ENCODE measurements at regions not wholly inside any gene's neighbourhood (a gene's known extent, or its start where the extent isn't known, plus 50 kb on each side); places are given as distances from the start of the nearest gene placed in this dataset.

GRCh38 chr20:20941468-20941889 lies 164.7 kb downstream of the LINC00237 start:
- Histone ChIP-seq H3K36me3 (ENCODE audit: insufficient read depth, low read length) (no peaks in the 10 kb centered on the region), H4K20me1 (ENCODE audit: insufficient read depth, low read length) (no peaks in the 10 kb centered on the region), H3K9me3 (ENCODE audit: low read depth, low read length) (no peaks in the 10 kb centered on the region), H3K4me2 (ENCODE audit: insufficient read depth, low read length) (no peak overlapping the region), H3K79me2 (ENCODE audit: insufficient read depth, low read length) (no peaks in the 10 kb centered on the region), H3K27me3 (ENCODE audit: insufficient read depth, low read length) (no peaks in the 10 kb centered on the region), H3K27ac (ENCODE audit: low read depth, low read length) (no peak overlapping the region), H3K4me3 (ENCODE audit: insufficient read depth, low read length) (no peak overlapping the region), H2AFZ (ENCODE audit: low read length) (no peak overlapping the region), H3K4me1 (ENCODE audit: insufficient read depth, low read length) (no peaks in the 10 kb centered on the region)
- DNase-seq (ENCODE audit: insufficient read length, low spot score, missing footprints), result no peak
- no peak for TF ChIP-seq CTCF (IDR thresholded peaks at IDR 0.05; ENCODE audit: extremely low read depth, low read depth, low read length)

GRCh38 chr20:20939006-20939405 lies 167.2 kb downstream of the LINC00237 start:
- no peak for TF ChIP-seq CTCF (IDR thresholded peaks at IDR 0.05; ENCODE audit: extremely low read depth, low read depth, low read length)

GRCh38 chr20:20938599-20938998 lies 167.6 kb downstream of the LINC00237 start:
- H3K4me3 ChIP-seq (ENCODE audit: insufficient read depth, low read length), result no peak overlapping the region
- no peaks in the 10 kb centered on the region for H3K9me3 ChIP-seq (ENCODE audit: low read depth, low read length)

More at GRCh38 chr20:20939006-20939405, 167.2 kb downstream of the LINC00237 start:
- Histone ChIP-seq H3K27me3 (ENCODE audit: insufficient read depth, low read length) (no peaks in the 10 kb centered on the region), H3K9me3 (ENCODE audit: low read depth, low read length) (no peaks in the 10 kb centered on the region), H3K4me1 (ENCODE audit: insufficient read depth, low read length) (no peaks in the 10 kb centered on the region), H4K20me1 (ENCODE audit: insufficient read depth, low read length) (no peaks in the 10 kb centered on the region), H3K4me2 (ENCODE audit: insufficient read depth, low read length) (no peak overlapping the region), H3K27ac (ENCODE audit: low read depth, low read length) (no peak overlapping the region), H2AFZ (ENCODE audit: low read length) (no peak overlapping the region), H3K79me2 (ENCODE audit: insufficient read depth, low read length) (no peaks in the 10 kb centered on the region), H3K4me3 (ENCODE audit: insufficient read depth, low read length) (no peak overlapping the region), H3K36me3 (ENCODE audit: insufficient read depth, low read length) (no peaks in the 10 kb centered on the region)
- DNase-seq (ENCODE audit: insufficient read length, low spot score, missing footprints), result no peak

GRCh38 chr20:20938131-20938530 lies 168.0 kb downstream of the LINC00237 start:
- Histone ChIP-seq H2AFZ (ENCODE audit: low read length) (no peak overlapping the region), H3K27me3 (ENCODE audit: insufficient read depth, low read length) (no peaks in the 10 kb centered on the region), H3K79me2 (ENCODE audit: insufficient read depth, low read length) (no peaks in the 10 kb centered on the region), H3K9me3 (ENCODE audit: low read depth, low read length) (no peaks in the 10 kb centered on the region), H4K20me1 (ENCODE audit: insufficient read depth, low read length) (no peaks in the 10 kb centered on the region), H3K36me3 (ENCODE audit: insufficient read depth, low read length) (no peaks in the 10 kb centered on the region), H3K4me1 (ENCODE audit: insufficient read depth, low read length) (no peaks in the 10 kb centered on the region), H3K27ac (ENCODE audit: low read depth, low read length) (no peak overlapping the region), H3K4me3 (ENCODE audit: insufficient read depth, low read length) (no peak overlapping the region), H3K4me2 (ENCODE audit: insufficient read depth, low read length) (no peak overlapping the region)
- no peak for DNase-seq (ENCODE audit: insufficient read length, low spot score, missing footprints)
- TF ChIP-seq CTCF (IDR thresholded peaks at IDR 0.05; ENCODE audit: extremely low read depth, low read depth, low read length), result no peak

More at GRCh38 chr20:20938599-20938998, 167.6 kb downstream of the LINC00237 start:
- Histone ChIP-seq H3K79me2 (ENCODE audit: insufficient read depth, low read length) (no peaks in the 10 kb centered on the region), H3K36me3 (ENCODE audit: insufficient read depth, low read length) (no peaks in the 10 kb centered on the region), H2AFZ (ENCODE audit: low read length) (no peak overlapping the region), H3K4me2 (ENCODE audit: insufficient read depth, low read length) (no peak overlapping the region), H3K27me3 (ENCODE audit: insufficient read depth, low read length) (no peaks in the 10 kb centered on the region), H3K27ac (ENCODE audit: low read depth, low read length) (no peak overlapping the region), H3K4me1 (ENCODE audit: insufficient read depth, low read length) (no peaks in the 10 kb centered on the region), H4K20me1 (ENCODE audit: insufficient read depth, low read length) (no peaks in the 10 kb centered on the region)
- no peak for TF ChIP-seq CTCF (IDR thresholded peaks at IDR 0.05; ENCODE audit: extremely low read depth, low read depth, low read length)
- no peak for DNase-seq (ENCODE audit: insufficient read length, low spot score, missing footprints)

Data from osteoblast (primary cell).